Sigmoid colon (tissue), 6 donors: ENCODE measurements at regions not wholly inside any gene's neighbourhood (a gene's known extent, or its start where the extent isn't known, plus 50 kb on each side); places are given as distances from the start of the nearest gene placed in this dataset.

Experiments used
- DNase-seq: peaks from one replicate; pipeline ENCODE4 v3.0.0-alpha.2; 2019
- H3K27ac ChIP-seq, 4 donors: fragments of 200-600 bp; sonication (generic); one replicate each; pipeline ENCODE4 v1.5.1; 2016 to 2019; ENCODE audit warnings: mild to moderate bottlenecking in 1 of 4
- H3K27me3 ChIP-seq, 3 donors: fragments of 200-600 bp; sonication (generic); one replicate each; pipeline ENCODE4 v1.5.1; 2019; ENCODE audit warnings: mild to moderate bottlenecking in 1 of 3
- H3K36me3 ChIP-seq, 4 donors: fragments of 200-600 bp; sonication (generic); one replicate each; pipeline ENCODE4 v1.5.1; 2016 to 2019
- H3K4me1 ChIP-seq, 4 donors: fragments of 200-600 bp; sonication (generic); one replicate each; pipeline ENCODE4 v1.5.1; 2017 to 2019
- H3K4me3 ChIP-seq, 4 donors: fragments of 200-600 bp; sonication (generic); one replicate each; pipeline ENCODE4 v1.5.1; 2017 to 2019; ENCODE audit warnings: mild to moderate bottlenecking in 2 of 4, moderate library complexity in 1 of 4
- H3K9me3 ChIP-seq, 4 donors: fragments of 200-600 bp in 3 of 4; sonication (generic) in 3 of 4; one replicate each; pipeline versions ENCODE4 v1.5.1 to v1.6.1; 2013 to 2019
- EP300 ChIP-seq, 4 donors: sonication (generic); formaldehyde crosslinking; IDR thresholded peaks; one replicate each; pipeline ENCODE4 v1.6.1; 2017; ENCODE audit warnings: antibody characterized with exemption in 4 of 4
- POLR2A ChIP-seq, 2 donors: fragments of 450-650 bp; IDR thresholded peaks; one replicate each; pipeline ENCODE4 v1.6.1; 2016; ENCODE audit warnings: antibody characterized with exemption in 2 of 2, mild to moderate bottlenecking in 2 of 2, moderate library complexity in 2 of 2
- POLR2AphosphoS5 ChIP-seq, 4 donors: sonication (generic); formaldehyde crosslinking; IDR thresholded peaks; one replicate each; pipeline ENCODE4 v1.6.1; 2017; ENCODE audit warnings: antibody characterized with exemption in 4 of 4
- WGBS, 2 donors: extraction: QIAGEN DNeasy Blood & Tissue Kit; methylation state at CpG; one replicate each; pipeline ENCODE4 v1.1.7; 2013; 5-methylcytosine and 5-hydroxymethylcytosine counted together
- intact Hi-C: fragments of 100-400 bp; cut with DNase I; formaldehyde crosslinking; loops from one replicate; pipeline ENCODE4 v1.15.1; 2023
- TF ChIP-seq, protein P1 (sequence below), 4 experiments: fragments of 450-650 bp in 3 of 4; fragments of 200-600 bp in 1 of 4; IDR thresholded peaks; one replicate each; pipeline ENCODE4 v1.5.1; 2016 to 2019; ENCODE audit warnings: antibody characterized with exemption in 4 of 4, mild to moderate bottlenecking in 3 of 4, moderate library complexity in 2 of 4
- donor health status: healthy with polysubstance abuse.
- donor health status: healthy.

- no peaks in the 10 kb centered on the region for H3K27me3 ChIP-seq
- H3K9me3 ChIP-seq = no peaks in the 10 kb centered on the region
- DNase-seq = no peak
- H3K4me1 ChIP-seq = no peaks in the 10 kb centered on the region
- no peak overlapping the region for H3K4me3 ChIP-seq
- no peak for TF ChIP-seq POLR2AphosphoS5 (IDR thresholded peaks at IDR 0.05)
- no peak for TF ChIP-seq POLR2A (IDR thresholded peaks at IDR 0.05)
- TF ChIP-seq, protein P1, sequence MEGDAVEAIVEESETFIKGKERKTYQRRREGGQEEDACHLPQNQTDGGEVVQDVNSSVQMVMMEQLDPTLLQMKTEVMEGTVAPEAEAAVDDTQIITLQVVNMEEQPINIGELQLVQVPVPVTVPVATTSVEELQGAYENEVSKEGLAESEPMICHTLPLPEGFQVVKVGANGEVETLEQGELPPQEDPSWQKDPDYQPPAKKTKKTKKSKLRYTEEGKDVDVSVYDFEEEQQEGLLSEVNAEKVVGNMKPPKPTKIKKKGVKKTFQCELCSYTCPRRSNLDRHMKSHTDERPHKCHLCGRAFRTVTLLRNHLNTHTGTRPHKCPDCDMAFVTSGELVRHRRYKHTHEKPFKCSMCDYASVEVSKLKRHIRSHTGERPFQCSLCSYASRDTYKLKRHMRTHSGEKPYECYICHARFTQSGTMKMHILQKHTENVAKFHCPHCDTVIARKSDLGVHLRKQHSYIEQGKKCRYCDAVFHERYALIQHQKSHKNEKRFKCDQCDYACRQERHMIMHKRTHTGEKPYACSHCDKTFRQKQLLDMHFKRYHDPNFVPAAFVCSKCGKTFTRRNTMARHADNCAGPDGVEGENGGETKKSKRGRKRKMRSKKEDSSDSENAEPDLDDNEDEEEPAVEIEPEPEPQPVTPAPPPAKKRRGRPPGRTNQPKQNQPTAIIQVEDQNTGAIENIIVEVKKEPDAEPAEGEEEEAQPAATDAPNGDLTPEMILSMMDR (IDR thresholded peaks at IDR 0.05) = no peak
- no peak for TF ChIP-seq EP300 (IDR thresholded peaks at IDR 0.05)
- H3K36me3 ChIP-seq = no peaks in the 10 kb centered on the region
- no peak overlapping the region for H3K27ac ChIP-seq
- intact Hi-C loops = no loop called here
Measured at GRCh38 chr3:124428372-124429128, 301.7 kb upstream of the UMPS start.

GRCh38 chr3:124429129-124429815, 301.0 kb upstream of the UMPS start:
- Histone ChIP-seq H3K4me1 (no peaks in the 10 kb centered on the region), H3K27ac (no peak overlapping the region), H3K36me3 (no peaks in the 10 kb centered on the region), H3K4me3 (no peak overlapping the region), H3K27me3 (no peaks in the 10 kb centered on the region), H3K9me3 (no peaks in the 10 kb centered on the region)
- WGBS, 2 donors = 67 to 72% methylated on average over 3 of the region's 3 CpGs
- TF ChIP-seq EP300 (IDR thresholded peaks at IDR 0.05) (no peak), POLR2A (IDR thresholded peaks at IDR 0.05) (no peak), POLR2AphosphoS5 (IDR thresholded peaks at IDR 0.05) (no peak)
- TF ChIP-seq, protein P1 (IDR thresholded peaks at IDR 0.05) = no peak
- intact Hi-C loops = no loop called here
- DNase-seq = no peak

DNA sequence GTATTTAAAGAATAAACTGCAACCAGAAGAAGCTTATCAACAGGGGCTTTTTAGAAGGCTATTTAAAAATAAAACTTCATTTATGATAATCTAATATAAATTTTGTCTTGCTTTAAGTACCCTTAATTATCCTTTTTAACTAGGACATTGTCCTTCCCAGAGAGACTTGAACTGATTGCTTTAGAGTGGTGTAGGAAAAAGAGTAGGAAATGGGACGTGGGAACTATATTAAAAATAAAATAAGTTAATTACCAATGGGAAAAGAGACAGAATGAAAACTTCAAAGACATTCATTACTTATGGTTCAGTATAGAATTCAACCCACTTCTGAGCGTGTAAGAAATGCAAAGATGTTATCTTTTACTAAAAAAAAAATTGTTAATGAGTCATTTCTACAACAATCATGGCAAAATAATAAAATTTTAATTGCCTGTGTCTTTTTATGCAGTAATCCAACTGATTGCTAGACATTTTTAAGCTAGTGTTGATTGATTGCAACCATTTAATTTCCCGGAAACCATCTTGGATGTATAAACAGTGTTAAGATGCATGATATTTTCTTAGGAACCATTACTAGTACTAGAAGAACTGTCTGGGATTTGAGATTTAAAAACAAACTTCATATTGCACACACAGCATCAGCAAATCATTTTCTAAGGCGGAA, 298.8 kb upstream of the UMPS start:
- no peak overlapping the region for H3K27ac ChIP-seq
- H3K36me3 ChIP-seq = no peaks in the 10 kb centered on the region
- no peaks in the 10 kb centered on the region for H3K27me3 ChIP-seq
- no peaks in the 10 kb centered on the region for H3K9me3 ChIP-seq
- intact Hi-C loops = no loop called here
- 83 to 88% methylated on average over 4 of the region's 4 CpGs for WGBS, 2 donors
- no peak for DNase-seq
- no peak overlapping the region for H3K4me3 ChIP-seq
- no peaks in the 10 kb centered on the region for H3K4me1 ChIP-seq
- TF ChIP-seq POLR2A (IDR thresholded peaks at IDR 0.05) = no peak
- no peak for TF ChIP-seq EP300 (IDR thresholded peaks at IDR 0.05)
- TF ChIP-seq, protein P1 (IDR thresholded peaks at IDR 0.05) = no peak
- TF ChIP-seq POLR2AphosphoS5 (IDR thresholded peaks at IDR 0.05) = no peak

GRCh38 chr3:124434176-124434575, 296.1 kb upstream of the UMPS start:
- Histone ChIP-seq H3K36me3 (no peaks in the 10 kb centered on the region), H3K9me3 (no peaks in the 10 kb centered on the region), H3K4me1 (no peaks in the 10 kb centered on the region), H3K4me3 (no peak overlapping the region), H3K27me3 (no peaks in the 10 kb centered on the region), H3K27ac (no peak overlapping the region)
- intact Hi-C loops = no loop called here
- TF ChIP-seq EP300 (IDR thresholded peaks at IDR 0.05) = no peak
- DNase-seq = no peak
- WGBS, 2 donors = 95 to 96% methylated on average over 10 of the region's 10 CpGs

GRCh38 chr3:124435467-124435866, 294.8 kb upstream of the UMPS start:
- H3K36me3 ChIP-seq = no peaks in the 10 kb centered on the region
- WGBS, 2 donors = 96 to 98% methylated on average over 2 of the region's 2 CpGs
- intact Hi-C loops = no loop called here

More at GRCh38 chr3:124435467-124435866, 294.8 kb upstream of the UMPS start:
- no peak for DNase-seq
- TF ChIP-seq POLR2A (IDR thresholded peaks at IDR 0.05) (no peak), POLR2AphosphoS5 (IDR thresholded peaks at IDR 0.05) (no peak), EP300 (IDR thresholded peaks at IDR 0.05) (no peak)
- TF ChIP-seq, protein P1 (IDR thresholded peaks at IDR 0.05) = no peak
- H3K9me3 ChIP-seq = no peaks in the 10 kb centered on the region
- H3K4me3 ChIP-seq = no peak overlapping the region
- H3K27me3 ChIP-seq = no peaks in the 10 kb centered on the region
- no peak overlapping the region for H3K27ac ChIP-seq
- H3K4me1 ChIP-seq = no peaks in the 10 kb centered on the region
